ENCODE measurements at regions not wholly inside any gene's neighbourhood (a gene's known extent, or its start where the extent isn't known, plus 50 kb on each side); places are given as distances from the start of the nearest gene placed in this dataset.

DNA sequence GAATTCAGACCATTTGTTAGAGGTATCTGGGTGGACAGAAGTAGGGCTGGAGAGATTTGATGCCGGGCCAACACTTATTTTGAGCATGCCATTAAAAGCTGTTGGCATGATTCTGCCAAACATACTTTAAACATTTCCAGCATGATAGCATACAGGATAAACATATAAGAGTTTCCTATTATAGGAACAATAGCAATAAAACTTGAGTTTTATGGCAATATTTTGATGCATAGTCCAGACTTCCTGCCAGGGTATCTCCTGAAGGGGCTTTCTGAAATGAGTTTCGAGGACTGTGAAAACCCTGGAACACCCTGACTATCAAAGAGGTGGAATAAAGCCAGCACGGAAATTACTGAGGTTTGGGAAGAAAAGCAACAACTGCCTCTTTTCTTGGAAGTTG, 1398.0 kb upstream of the NXPH2 start:
- Histone ChIP-seq H3K27me3 (ENCODE audit: control insufficient read depth, extremely low read depth, insufficient read depth, low read length) (no peaks in the 10 kb centered on the region), H3K9ac (ENCODE audit: control insufficient read depth, extremely low read depth, insufficient read depth, low read length) (no peak overlapping the region), H3K36me3 (ENCODE audit: control insufficient read depth in 2 of 2, extremely low read depth in 1 of 2, insufficient read depth in 2 of 2, low read length in 2 of 2) (no peaks in the 10 kb centered on the region), H3K4me2 (ENCODE audit: control insufficient read depth, extremely low read depth, insufficient read depth, low read depth, low read length) (no peak overlapping the region), H4K20me1 (ENCODE audit: control insufficient read depth, extremely low read depth, insufficient read depth, low read length) (no peaks in the 10 kb centered on the region), H3K4me1 (ENCODE audit: control insufficient read depth, extremely low read depth, insufficient read depth, low read length) (no peaks in the 10 kb centered on the region), H2AFZ (ENCODE audit: control insufficient read depth, low read length) (no peak overlapping the region), H3K79me2 (ENCODE audit: control insufficient read depth, insufficient read depth, low read length) (no peaks in the 10 kb centered on the region), H3K27ac (ENCODE audit: control insufficient read depth, insufficient read depth, low read length) (no peak overlapping the region), H3K4me3 (ENCODE audit: control insufficient read depth in 2 of 3, extremely low read depth in 1 of 3, insufficient read depth in 2 of 3, low read depth in 1 of 3, low read length in 3 of 3) (no peak overlapping the region), H3K9me3 (ENCODE audit: control insufficient read depth, low read depth, low read length) (peaks cover 1% of the 10 kb centered on the region), H3K9me1 (ENCODE audit: control insufficient read depth, extremely low read depth, insufficient read depth, low read length) (no peaks in the 10 kb centered on the region)
- dilution Hi-C loops (cut with MboI; ENCODE audit: extremely low pct_ligation_motif_present, low sequenced_read_pairs), result no loop called here
- DNase-seq (ENCODE audit: low read depth, low spot score) (no peak), FAIRE-seq (no peak)
- no peak for TF ChIP-seq EZH2 (IDR thresholded peaks at IDR 0.05; ENCODE audit: low read length)
- TF ChIP-seq, protein P1, sequence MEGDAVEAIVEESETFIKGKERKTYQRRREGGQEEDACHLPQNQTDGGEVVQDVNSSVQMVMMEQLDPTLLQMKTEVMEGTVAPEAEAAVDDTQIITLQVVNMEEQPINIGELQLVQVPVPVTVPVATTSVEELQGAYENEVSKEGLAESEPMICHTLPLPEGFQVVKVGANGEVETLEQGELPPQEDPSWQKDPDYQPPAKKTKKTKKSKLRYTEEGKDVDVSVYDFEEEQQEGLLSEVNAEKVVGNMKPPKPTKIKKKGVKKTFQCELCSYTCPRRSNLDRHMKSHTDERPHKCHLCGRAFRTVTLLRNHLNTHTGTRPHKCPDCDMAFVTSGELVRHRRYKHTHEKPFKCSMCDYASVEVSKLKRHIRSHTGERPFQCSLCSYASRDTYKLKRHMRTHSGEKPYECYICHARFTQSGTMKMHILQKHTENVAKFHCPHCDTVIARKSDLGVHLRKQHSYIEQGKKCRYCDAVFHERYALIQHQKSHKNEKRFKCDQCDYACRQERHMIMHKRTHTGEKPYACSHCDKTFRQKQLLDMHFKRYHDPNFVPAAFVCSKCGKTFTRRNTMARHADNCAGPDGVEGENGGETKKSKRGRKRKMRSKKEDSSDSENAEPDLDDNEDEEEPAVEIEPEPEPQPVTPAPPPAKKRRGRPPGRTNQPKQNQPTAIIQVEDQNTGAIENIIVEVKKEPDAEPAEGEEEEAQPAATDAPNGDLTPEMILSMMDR (optimal IDR thresholded peaks at IDR 0.05 in 1 of 3, IDR thresholded peaks at IDR 0.05 in 1 of 3, conservative IDR thresholded peaks at IDR 0.05 in 1 of 3; ENCODE audit: extremely low read depth in 1 of 3, insufficient read depth in 2 of 3, low read length in 3 of 3), result no peak

DNA sequence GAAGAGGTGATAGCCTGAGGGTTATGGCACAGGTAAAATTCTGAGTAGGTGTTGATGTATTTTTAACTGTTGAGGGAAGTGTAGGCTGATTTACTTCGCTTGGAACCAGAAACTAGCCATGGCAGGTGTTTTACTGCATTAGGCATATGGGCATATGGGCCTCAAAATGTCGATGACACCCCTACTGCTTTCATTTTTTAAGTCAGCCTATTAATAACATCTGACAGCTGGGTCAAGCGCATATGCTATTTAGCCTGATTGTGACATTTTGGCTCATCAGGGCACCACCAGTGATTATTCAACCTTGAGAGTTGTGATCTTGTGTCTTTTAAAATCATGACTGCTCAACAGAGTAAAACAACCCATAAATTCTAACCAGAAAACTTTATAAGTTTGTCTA, 1396.9 kb upstream of the NXPH2 start:
- H3K9me1 ChIP-seq (ENCODE audit: control insufficient read depth, extremely low read depth, insufficient read depth, low read length), result no peaks in the 10 kb centered on the region
- H3K4me3 ChIP-seq (ENCODE audit: control insufficient read depth in 2 of 3, extremely low read depth in 1 of 3, insufficient read depth in 2 of 3, low read depth in 1 of 3, low read length in 3 of 3), result no peak overlapping the region
- no peak for DNase-seq (ENCODE audit: low read depth, low spot score)
- no peak overlapping the region for H3K9ac ChIP-seq (ENCODE audit: control insufficient read depth, extremely low read depth, insufficient read depth, low read length)
- no peaks in the 10 kb centered on the region for H3K79me2 ChIP-seq (ENCODE audit: control insufficient read depth, insufficient read depth, low read length)
- dilution Hi-C loops (cut with MboI; ENCODE audit: extremely low pct_ligation_motif_present, low sequenced_read_pairs), result no loop called here
- no peak for FAIRE-seq
- H3K4me2 ChIP-seq (ENCODE audit: control insufficient read depth, extremely low read depth, insufficient read depth, low read depth, low read length), result no peak overlapping the region
- no peak for TF ChIP-seq EZH2 (IDR thresholded peaks at IDR 0.05; ENCODE audit: low read length)
- TF ChIP-seq, protein P1 (optimal IDR thresholded peaks at IDR 0.05 in 1 of 3, IDR thresholded peaks at IDR 0.05 in 1 of 3, conservative IDR thresholded peaks at IDR 0.05 in 1 of 3; ENCODE audit: extremely low read depth in 1 of 3, insufficient read depth in 2 of 3, low read length in 3 of 3), result no peak
- no peaks in the 10 kb centered on the region for H3K27me3 ChIP-seq (ENCODE audit: control insufficient read depth, extremely low read depth, insufficient read depth, low read length)
- H2AFZ ChIP-seq (ENCODE audit: control insufficient read depth, low read length), result no peak overlapping the region
- no peaks in the 10 kb centered on the region for H3K36me3 ChIP-seq (ENCODE audit: control insufficient read depth in 2 of 2, extremely low read depth in 1 of 2, insufficient read depth in 2 of 2, low read length in 2 of 2)
- H4K20me1 ChIP-seq (ENCODE audit: control insufficient read depth, extremely low read depth, insufficient read depth, low read length), result no peaks in the 10 kb centered on the region
- no peak overlapping the region for H3K27ac ChIP-seq (ENCODE audit: control insufficient read depth, insufficient read depth, low read length)
- no peaks in the 10 kb centered on the region for H3K4me1 ChIP-seq (ENCODE audit: control insufficient read depth, extremely low read depth, insufficient read depth, low read length)
- peaks cover 1% of the 10 kb centered on the region for H3K9me3 ChIP-seq (ENCODE audit: control insufficient read depth, low read depth, low read length)
